NB4 (cell line): ENCODE measurements at regions not wholly inside any gene's neighbourhood (a gene's known extent, or its start where the extent isn't known, plus 50 kb on each side); places are given as distances from the start of the nearest gene placed in this dataset.

ENCODE experiments used
- POLR2A ChIP-seq: IDR thresholded peaks from 2 replicates; pipeline ENCODE4 v1.6.1; 2011; ENCODE audit warnings: mild to moderate bottlenecking; ENCODE audit not compliant: insufficient read length; ENCODE audit errors: extremely low read depth
- TF ChIP-seq, protein P1 (sequence below): IDR thresholded peaks from one replicate; pipeline ENCODE4 v1.5.1; 2012; ENCODE audit warnings: low read depth, low read length
- TF ChIP-seq, protein P2 (sequence below): IDR thresholded peaks from 2 replicates; pipeline ENCODE4 v1.6.1; 2011; ENCODE audit warnings: low read depth, low read length

DNA sequence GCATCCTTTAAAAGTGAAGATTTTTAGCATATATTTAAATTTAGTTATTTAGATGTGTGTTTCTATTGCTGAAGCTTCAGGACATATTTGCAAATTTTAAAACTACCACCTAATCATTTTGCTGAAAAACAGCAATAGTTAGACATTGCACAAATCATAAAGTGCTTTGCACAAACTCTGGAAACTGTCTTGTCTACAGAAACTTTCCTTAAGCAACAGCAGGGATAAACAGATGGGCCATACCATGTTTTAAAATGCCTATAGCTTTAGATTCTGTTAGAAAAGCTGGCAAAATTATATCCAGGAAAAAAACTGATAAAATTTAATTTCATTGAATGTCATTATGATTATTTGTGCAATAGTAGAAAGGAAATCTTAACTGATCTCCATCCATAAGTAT is 1313.9 kb upstream of the ACVR2A start:
- TF ChIP-seq, protein P1, sequence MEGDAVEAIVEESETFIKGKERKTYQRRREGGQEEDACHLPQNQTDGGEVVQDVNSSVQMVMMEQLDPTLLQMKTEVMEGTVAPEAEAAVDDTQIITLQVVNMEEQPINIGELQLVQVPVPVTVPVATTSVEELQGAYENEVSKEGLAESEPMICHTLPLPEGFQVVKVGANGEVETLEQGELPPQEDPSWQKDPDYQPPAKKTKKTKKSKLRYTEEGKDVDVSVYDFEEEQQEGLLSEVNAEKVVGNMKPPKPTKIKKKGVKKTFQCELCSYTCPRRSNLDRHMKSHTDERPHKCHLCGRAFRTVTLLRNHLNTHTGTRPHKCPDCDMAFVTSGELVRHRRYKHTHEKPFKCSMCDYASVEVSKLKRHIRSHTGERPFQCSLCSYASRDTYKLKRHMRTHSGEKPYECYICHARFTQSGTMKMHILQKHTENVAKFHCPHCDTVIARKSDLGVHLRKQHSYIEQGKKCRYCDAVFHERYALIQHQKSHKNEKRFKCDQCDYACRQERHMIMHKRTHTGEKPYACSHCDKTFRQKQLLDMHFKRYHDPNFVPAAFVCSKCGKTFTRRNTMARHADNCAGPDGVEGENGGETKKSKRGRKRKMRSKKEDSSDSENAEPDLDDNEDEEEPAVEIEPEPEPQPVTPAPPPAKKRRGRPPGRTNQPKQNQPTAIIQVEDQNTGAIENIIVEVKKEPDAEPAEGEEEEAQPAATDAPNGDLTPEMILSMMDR: no peak
- no peak for TF ChIP-seq POLR2A
- TF ChIP-seq, protein P2, sequence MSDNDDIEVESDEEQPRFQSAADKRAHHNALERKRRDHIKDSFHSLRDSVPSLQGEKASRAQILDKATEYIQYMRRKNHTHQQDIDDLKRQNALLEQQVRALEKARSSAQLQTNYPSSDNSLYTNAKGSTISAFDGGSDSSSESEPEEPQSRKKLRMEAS: no peak
